MCF 10A (cell line): ENCODE measurements at regions not wholly inside any gene's neighbourhood (a gene's known extent, or its start where the extent isn't known, plus 50 kb on each side); places are given as distances from the start of the nearest gene placed in this dataset.

Experiments used
- BruUV-seq: library from RNA; stranded (reverse); fragments of 400-500 nt; replicated peaks from 2 replicates; lab custom pipeline; 2021; lab: Mats Ljungman, UMichigan
- CTCF ChIA-PET: fragments of 300-600 bp; sonication (Branson Sonifier 250); formaldehyde crosslinking; extraction: SDS; loops from one replicate; lab custom pipeline; 2021; ENCODE audit warnings: antibody characterized with exemption, inconsistent platforms; lab: Yijun Ruan, JAX
- POLR2A ChIA-PET: fragments of 300-600, 350-650 bp; sonication (Branson Sonifier 250); formaldehyde crosslinking; extraction: SDS; loops from one replicate; lab custom pipeline; 2020; ENCODE audit warnings: antibody characterized with exemption, inconsistent platforms; lab: Yijun Ruan, JAX
- DNase-seq: peaks from one replicate; pipeline ENCODE4 v3.0.0-alpha.2; 2018; ENCODE audit not compliant: unreplicated experiment
- H3K27ac Mint-ChIP-seq: one replicate; pipeline ENCODE4 v1.8.0; 2022; ENCODE audit warnings: mild to moderate bottlenecking, low read depth, mixed read lengths; ENCODE audit not compliant: unreplicated experiment
- H3K27me3 Mint-ChIP-seq: one replicate; pipeline ENCODE4 v1.8.0; 2022; ENCODE audit warnings: mixed read lengths; ENCODE audit not compliant: insufficient read depth, unreplicated experiment
- H3K36me3 Mint-ChIP-seq: one replicate; pipeline ENCODE4 v1.8.0; 2022; ENCODE audit warnings: mild to moderate bottlenecking, moderate library complexity, mixed read lengths; ENCODE audit not compliant: insufficient read depth, unreplicated experiment
- H3K4me1 Mint-ChIP-seq: one replicate; pipeline ENCODE4 v1.8.0; 2022; ENCODE audit warnings: mixed read lengths; ENCODE audit not compliant: insufficient read depth, unreplicated experiment
- H3K4me3 Mint-ChIP-seq: one replicate; pipeline ENCODE4 v1.8.0; 2022; ENCODE audit warnings: mild to moderate bottlenecking, moderate library complexity, mixed read lengths; ENCODE audit not compliant: unreplicated experiment
- H3K9me3 Mint-ChIP-seq: one replicate; pipeline ENCODE4 v1.8.0; 2022; ENCODE audit warnings: mixed read lengths; ENCODE audit not compliant: unreplicated experiment
- CTCF ChIP-seq: fragments of 200-600 bp; IDR thresholded peaks from one replicate; pipeline ENCODE4 v1.8.0; 2022; ENCODE audit warnings: antibody characterized with exemption, mild to moderate bottlenecking; ENCODE audit not compliant: unreplicated experiment
- intact Hi-C: fragments of 100-400 bp; cut with micrococcal nuclease; formaldehyde crosslinking; loops from 2 replicates; pipeline ENCODE4 v1.14.1; 2022

DNA sequence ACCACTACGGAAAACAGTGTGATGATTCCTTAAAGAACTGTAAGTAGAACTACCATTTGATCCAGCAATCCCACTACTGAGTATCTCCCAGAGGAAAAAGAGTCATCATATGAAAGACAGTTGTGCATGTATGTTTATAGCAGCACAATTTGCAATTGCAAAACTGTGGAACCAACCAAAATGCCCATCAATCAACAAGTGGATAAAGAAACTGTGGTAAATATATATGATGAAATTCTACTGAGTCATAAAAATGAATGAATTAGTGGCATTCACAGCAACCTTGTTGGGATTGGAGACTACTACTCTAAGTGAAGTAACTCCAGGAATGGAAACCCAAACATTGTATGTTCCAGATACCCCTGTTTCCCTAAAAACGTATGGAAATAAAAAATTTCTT is 337.0 kb upstream of the PTBP2 start:
- peak; percentile 40 for DNase-seq

GRCh38 chr1:96387785-96388184 is 333.8 kb upstream of the PTBP2 start:
- no TSS peak for BruUV-seq
- ChIA-PET POLR2A (no interaction called here), CTCF (no interaction called here)
- Mint-ChIP-seq H3K4me1 (peaks cover 8% of the 10 kb centered on the region), H3K36me3 (no peaks in the 10 kb centered on the region), H3K27ac (no peak overlapping the region), H3K27me3 (no peaks in the 10 kb centered on the region), H3K9me3 (no peaks in the 10 kb centered on the region), H3K4me3 (no peak overlapping the region)
- intact Hi-C loops: no loop called here
- TF ChIP-seq CTCF: no peak
- DNase-seq: no peak

More for the DNA sequence above, 337.0 kb upstream of the PTBP2 start:
- Mint-ChIP-seq H3K27ac (no peak overlapping the region), H3K9me3 (no peaks in the 10 kb centered on the region), H3K4me1 (peaks cover 8% of the 10 kb centered on the region), H3K36me3 (no peaks in the 10 kb centered on the region), H3K4me3 (no peak overlapping the region), H3K27me3 (no peaks in the 10 kb centered on the region)
- intact Hi-C loops: no loop called here
- no peak for TF ChIP-seq CTCF
- POLR2A ChIA-PET: no interaction called here
- BruUV-seq: no TSS peak
- CTCF ChIA-PET: no interaction called here

DNA sequence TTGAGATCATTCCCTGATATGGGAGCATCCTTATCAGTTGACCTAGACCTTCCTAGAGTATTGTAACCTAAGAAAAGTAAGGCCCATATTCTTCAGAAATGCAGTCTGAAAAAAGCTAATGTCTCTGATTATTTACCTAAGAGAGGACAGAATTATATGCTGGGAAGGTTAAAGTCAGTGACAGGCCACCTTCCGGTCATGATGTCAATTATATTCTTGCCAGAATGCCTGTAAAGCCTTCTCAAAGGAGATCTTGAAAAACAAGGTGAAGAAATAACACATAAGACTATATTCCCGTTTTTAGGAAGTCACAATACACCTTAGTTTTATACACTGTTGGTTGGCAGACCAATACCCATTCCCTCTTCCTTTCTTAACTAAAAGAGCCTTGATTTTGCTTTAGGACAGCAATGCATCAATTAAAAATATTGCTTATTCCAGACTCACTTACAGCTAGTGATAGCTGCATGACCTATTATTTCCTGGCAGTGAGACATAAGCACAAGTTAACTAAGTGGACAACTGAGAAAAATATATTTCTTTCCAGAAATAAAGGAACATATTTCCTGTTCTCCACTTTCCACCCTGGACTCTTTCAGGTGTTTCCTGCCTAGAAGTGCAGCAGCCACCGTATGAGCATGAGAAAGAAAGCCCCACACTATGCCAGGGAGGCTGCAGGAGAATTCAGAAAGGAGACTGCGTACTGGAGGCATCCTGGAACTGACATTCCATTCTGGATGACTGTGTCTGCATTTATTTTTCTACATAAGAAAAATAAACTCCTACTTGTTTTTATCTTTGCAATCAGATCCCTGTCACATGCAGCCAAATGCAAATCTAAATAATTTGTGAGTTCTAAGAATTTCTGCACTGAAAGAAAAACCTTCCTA is 332.9 kb upstream of the PTBP2 start:
- POLR2A ChIA-PET: no interaction called here

More for the DNA sequence above, 332.9 kb upstream of the PTBP2 start:
- Mint-ChIP-seq H3K27me3 (no peaks in the 10 kb centered on the region), H3K4me3 (no peak overlapping the region), H3K4me1 (peaks cover 8% of the 10 kb centered on the region), H3K36me3 (no peaks in the 10 kb centered on the region), H3K27ac (no peak overlapping the region), H3K9me3 (no peaks in the 10 kb centered on the region)
- no peak for DNase-seq
- TF ChIP-seq CTCF: no peak
- BruUV-seq: no TSS peak
- CTCF ChIA-PET: interaction anchor here (0.5 kb wide), 1 partner anchor 1137 kb away, joined by 4 read pairs; no protein-coding TSS in a partner anchor
- intact Hi-C loops: no loop called here
